SKM-1 (cell line): ENCODE measurements at regions not wholly inside any gene's neighbourhood (a gene's known extent, or its start where the extent isn't known, plus 50 kb on each side); places are given as distances from the start of the nearest gene placed in this dataset.
"Not testable (repeated sequence)": the region's sequence is repeated elsewhere in the genome, so short reads cannot be mapped to it uniquely, and the experiment has no call there.

ENCODE experiments used
- DNase-seq: peaks from one replicate; lab custom pipeline; 2025; ENCODE audit not compliant: unreplicated experiment; lab: John Stamatoyannopoulos, UW

DNA sequence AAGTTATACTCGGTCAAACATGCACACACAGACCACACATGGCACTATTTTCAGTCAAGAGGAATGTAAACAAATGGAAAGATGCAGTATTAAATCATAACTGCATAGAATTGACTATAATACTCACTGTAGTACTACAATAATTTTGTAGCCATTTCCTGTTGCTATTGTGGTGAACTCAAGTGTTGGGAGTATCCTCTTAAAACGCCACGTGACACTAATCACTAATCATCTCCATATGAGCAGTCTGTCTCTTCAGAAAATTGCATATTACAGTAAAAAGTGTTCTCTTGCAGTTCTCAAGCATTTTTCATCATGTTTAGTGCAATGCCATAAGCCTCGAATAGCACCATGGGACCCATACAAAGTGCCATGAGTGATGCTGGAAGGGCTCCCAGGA lies 258.7 kb upstream of the ID4 start:
- no peak for DNase-seq

GRCh38 chr6:19584207-19584606 lies 253.0 kb upstream of the ID4 start:
- DNase-seq = not testable (repeated sequence)

DNA sequence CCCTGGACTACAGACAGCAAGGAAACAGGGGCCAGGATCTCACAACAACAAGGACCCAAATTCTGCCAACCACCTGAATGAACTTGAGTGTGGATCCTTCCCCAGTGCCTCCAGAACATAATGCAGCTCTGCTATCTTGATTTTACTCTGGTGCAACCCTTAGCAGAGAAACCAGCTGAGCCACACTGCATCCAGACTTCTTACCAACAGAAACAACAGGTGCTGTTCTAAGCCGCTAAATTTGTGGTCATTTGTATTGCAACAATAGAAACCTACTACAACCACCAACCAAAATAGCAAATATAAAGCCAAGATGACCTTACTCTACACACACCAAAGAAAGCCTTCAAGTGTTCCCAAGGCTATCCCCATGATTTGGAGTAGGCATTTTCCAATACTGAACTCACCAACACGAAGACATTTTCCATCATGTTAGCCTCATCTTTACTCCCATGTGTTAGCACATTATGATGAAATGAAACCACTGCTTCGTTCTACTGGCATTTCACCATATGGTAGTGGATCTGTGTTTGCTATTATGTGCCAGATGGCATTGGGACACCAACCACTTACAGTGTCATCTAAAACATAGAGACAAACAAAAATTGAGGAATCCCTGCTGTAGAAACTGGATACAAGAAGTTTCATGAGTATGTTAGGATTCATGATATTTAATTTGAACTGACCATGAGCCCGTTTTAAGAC lies 249.8 kb upstream of the ID4 start:
- no peak for DNase-seq

GRCh38 chr6:19590501-19591131 lies 246.6 kb upstream of the ID4 start:
- DNase-seq = no peak

- DNase-seq = no peak
Measured at GRCh38 chr6:19597809-19598320, 239.3 kb upstream of the ID4 start.

GRCh38 chr6:19599796-19600464 lies 237.2 kb upstream of the ID4 start:
- DNase-seq = no peak

GRCh38 chr6:19602434-19603013 lies 234.6 kb upstream of the ID4 start:
- DNase-seq = no peak

- no peak for DNase-seq
Measured at GRCh38 chr6:19603721-19604120, 233.4 kb upstream of the ID4 start.

DNA sequence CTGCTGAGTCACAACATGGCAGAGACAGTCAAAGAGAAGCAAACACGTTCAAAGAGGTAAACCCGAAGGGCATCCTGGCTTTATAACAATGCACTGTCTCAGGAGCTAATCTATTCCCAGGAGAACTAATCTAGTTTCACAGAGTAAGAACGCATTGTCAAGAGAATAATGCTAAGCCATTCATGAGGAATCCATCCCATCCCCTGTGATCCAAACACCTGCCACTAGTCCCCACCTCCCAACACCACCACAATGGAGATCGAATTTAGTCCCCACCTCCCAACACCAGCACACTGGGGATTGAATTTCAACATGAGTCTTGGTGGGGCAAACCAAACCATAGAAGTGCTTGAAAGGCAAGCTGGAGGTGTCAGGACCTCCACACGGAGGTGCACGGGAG lies 231.5 kb upstream of the ID4 start:
- DNase-seq = no peak

- DNase-seq = no peak
Measured at GRCh38 chr6:19608546-19608945, 228.6 kb upstream of the ID4 start.

GRCh38 chr6:19609972-19610641 lies 227.1 kb upstream of the ID4 start:
- no peak for DNase-seq

GRCh38 chr6:19612672-19613466 lies 224.3 kb upstream of the ID4 start:
- DNase-seq = not testable (repeated sequence)

GRCh38 chr6:19613678-19614077 lies 223.5 kb upstream of the ID4 start:
- DNase-seq = no peak

GRCh38 chr6:19616022-19616421 lies 221.1 kb upstream of the ID4 start:
- no peak for DNase-seq

DNA sequence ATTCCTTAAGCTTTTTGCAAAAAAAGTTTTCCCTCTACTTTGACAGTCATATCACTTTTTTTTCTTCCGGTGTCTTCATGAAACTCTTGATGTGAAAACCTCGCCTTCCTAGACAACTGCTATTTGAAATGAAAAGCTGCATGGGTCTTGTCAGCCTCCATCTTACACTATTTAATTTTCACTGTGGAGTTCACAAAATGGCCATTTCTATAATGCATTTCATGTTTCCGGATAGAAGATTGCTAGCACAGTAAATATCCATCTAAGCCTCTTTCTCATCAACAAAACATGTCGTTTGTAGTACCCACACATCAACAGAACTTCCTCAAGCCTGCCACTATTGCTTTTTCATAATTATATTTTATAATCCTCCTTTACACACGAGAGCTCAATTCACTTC lies 204.9 kb upstream of the ID4 start:
- no peak for DNase-seq

- no peak for DNase-seq
Measured at GRCh38 chr6:19632786-19633185, 204.4 kb upstream of the ID4 start.

- DNase-seq = no peak
Measured at GRCh38 chr6:19635728-19636127, 201.4 kb upstream of the ID4 start.

DNA sequence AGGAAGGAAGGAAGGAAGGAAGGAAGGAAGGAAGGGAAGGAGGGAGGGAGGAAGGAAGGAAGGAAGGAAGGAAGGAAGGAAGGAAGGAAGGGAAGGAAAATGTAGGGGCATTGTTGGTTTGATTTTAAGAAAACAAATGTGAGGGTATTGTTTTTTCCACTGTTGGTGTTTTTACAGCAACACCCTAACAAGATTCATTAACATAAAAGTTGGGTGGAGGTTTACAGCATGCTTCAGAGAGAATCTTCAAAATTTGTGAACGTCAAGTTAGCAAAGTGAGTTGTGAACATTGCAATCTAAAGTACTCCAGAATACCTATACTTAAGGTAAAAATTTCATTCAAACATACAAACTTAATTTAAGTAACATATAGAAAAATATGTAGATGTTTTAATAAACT lies 200.2 kb upstream of the ID4 start:
- no peak for DNase-seq

DNA sequence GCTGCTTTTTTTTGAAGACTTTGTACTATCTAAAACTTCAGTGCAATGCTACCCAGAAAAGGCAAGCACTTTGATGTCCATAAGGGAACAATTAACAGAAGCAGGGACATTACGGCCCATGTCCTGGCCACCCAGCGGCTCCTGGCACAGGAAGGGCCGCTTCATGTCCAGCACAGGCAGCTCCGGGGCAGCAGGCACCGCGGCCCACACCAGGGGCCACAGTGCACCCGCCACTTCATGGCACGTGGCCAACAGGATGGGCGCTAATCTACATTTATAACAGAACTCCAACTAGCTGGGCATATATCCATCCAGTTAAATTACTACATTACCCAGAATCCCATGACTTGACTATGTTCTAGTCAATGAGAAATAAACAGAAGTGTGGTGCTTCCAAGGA lies 198.2 kb upstream of the ID4 start:
- no peak for DNase-seq

- no peak for DNase-seq
Measured at GRCh38 chr6:19643287-19643686, 193.9 kb upstream of the ID4 start.
